ENCODE measurements at regions not wholly inside any gene's neighbourhood (a gene's known extent, or its start where the extent isn't known, plus 50 kb on each side); places are given as distances from the start of the nearest gene placed in this dataset.
"Not testable (repeated sequence)": the region's sequence is repeated elsewhere in the genome, so short reads cannot be mapped to it uniquely, and the experiment has no call there.

- no peak for DNase-seq
These were observed 201.7 kb upstream of the CXCR4 start for GRCh38 chr2:136319651-136320050.

GRCh38 chr2:136319237-136319636, 201.3 kb upstream of the CXCR4 start:
- DNase-seq, result no peak

- no peak for DNase-seq
These were observed 196.3 kb upstream of the CXCR4 start for GRCh38 chr2:136314240-136314639.

- DNase-seq, result not testable (repeated sequence)
These were observed 194.6 kb upstream of the CXCR4 start for GRCh38 chr2:136312568-136312967.

- DNase-seq, result no peak
These were observed 193.1 kb upstream of the CXCR4 start for GRCh38 chr2:136310797-136311603.

- DNase-seq, result no peak
These were observed 192.1 kb upstream of the CXCR4 start for GRCh38 chr2:136310005-136310495.

GRCh38 chr2:136308611-136309010, 190.7 kb upstream of the CXCR4 start:
- no peak for DNase-seq

- DNase-seq, result no peak
These were observed 188.9 kb upstream of the CXCR4 start for GRCh38 chr2:136306836-136307235.

- no peak for DNase-seq
These were observed 187.7 kb upstream of the CXCR4 start for GRCh38 chr2:136305517-136306192.

- DNase-seq, result no peak
These were observed 183.1 kb upstream of the CXCR4 start for GRCh38 chr2:136301006-136301405.

GRCh38 chr2:136298631-136299030, 180.7 kb upstream of the CXCR4 start:
- DNase-seq, result no peak

GRCh38 chr2:136297994-136298393, 180.0 kb upstream of the CXCR4 start:
- no peak for DNase-seq

- no peak for DNase-seq
These were observed 179.4 kb upstream of the CXCR4 start for GRCh38 chr2:136297312-136297711.

- no peak for DNase-seq
These were observed 177.2 kb upstream of the CXCR4 start for GRCh38 chr2:136295168-136295567.

GRCh38 chr2:136291871-136292270, 173.9 kb upstream of the CXCR4 start:
- DNase-seq, result no peak

GRCh38 chr2:136290326-136290725, 172.4 kb upstream of the CXCR4 start:
- DNase-seq, result no peak

GRCh38 chr2:136288249-136288648, 170.3 kb upstream of the CXCR4 start:
- DNase-seq, result no peak

GRCh38 chr2:136286423-136286822, 168.5 kb upstream of the CXCR4 start:
- DNase-seq, result no peak

GRCh38 chr2:136284226-136285119, 166.5 kb upstream of the CXCR4 start:
- no peak for DNase-seq

- no peak for DNase-seq
These were observed 164.3 kb upstream of the CXCR4 start for GRCh38 chr2:136282251-136282650.

GRCh38 chr2:136281281-136282114, 163.5 kb upstream of the CXCR4 start:
- DNase-seq, result no peak

GRCh38 chr2:136266346-136266745, 148.4 kb upstream of the CXCR4 start:
- not testable (repeated sequence) for DNase-seq
